H1 (cell line): ENCODE measurements at regions not wholly inside any gene's neighbourhood (a gene's known extent, or its start where the extent isn't known, plus 50 kb on each side); places are given as distances from the start of the nearest gene placed in this dataset.

Experiments used
- POLR2A ChIP-seq, 2 experiments: IDR thresholded peaks; 1 replicate in 1 of 2; 2 replicates in 1 of 2; pipeline ENCODE4 v1.6.1; 2011; ENCODE audit warnings: low read depth in 2 of 2, low read length in 2 of 2, mild to moderate bottlenecking in 2 of 2; ENCODE audit errors: control extremely low read depth in 1 of 2
- RFX5 ChIP-seq: IDR thresholded peaks from 2 replicates; pipeline ENCODE4 v1.6.1; 2011; ENCODE audit warnings: low read depth, low read length, improper control_type of control experiment, borderline replicate concordance

- TF ChIP-seq RFX5 (no peak), POLR2A (IDR thresholded peaks at IDR 0.05; ENCODE audit: control extremely low read depth in 1 of 2, low read depth in 2 of 2, low read length in 2 of 2) (no peak)
Observed at GRCh38 chr12:75921622-75922289, 109.8 kb downstream of the PHLDA1 start.
